ENCODE measurements at regions not wholly inside any gene's neighbourhood (a gene's known extent, or its start where the extent isn't known, plus 50 kb on each side); places are given as distances from the start of the nearest gene placed in this dataset.

GRCh38 chr16:9417898-9418297 is 326.5 kb downstream of the HAPSTR1 start:
- ATAC-seq (ENCODE audit: low FRiP score), result no peak

GRCh38 chr16:9419161-9419560 is 327.7 kb downstream of the HAPSTR1 start:
- TF ChIP-seq CTCF (IDR thresholded peaks at IDR 0.05), result no peak
- DNase-seq (ENCODE audit: low spot score) (no peak), ATAC-seq (ENCODE audit: low FRiP score) (no peak)

More at GRCh38 chr16:9417898-9418297, 326.5 kb downstream of the HAPSTR1 start:
- no peak for DNase-seq (ENCODE audit: low spot score)
- TF ChIP-seq CTCF (IDR thresholded peaks at IDR 0.05), result no peak

GRCh38 chr16:9422762-9423513 is 331.5 kb downstream of the HAPSTR1 start:
- DNase-seq (ENCODE audit: low spot score), result no peak
- ATAC-seq (ENCODE audit: low FRiP score), result no peak
- no peak for TF ChIP-seq CTCF (IDR thresholded peaks at IDR 0.05)

- no peak for DNase-seq (ENCODE audit: low spot score)
- TF ChIP-seq CTCF (IDR thresholded peaks at IDR 0.05), result no peak
- ATAC-seq (ENCODE audit: low FRiP score), result no peak
Observed at GRCh38 chr16:9425236-9425635, 333.8 kb downstream of the HAPSTR1 start.

GRCh38 chr16:9428355-9429005 is 337.0 kb downstream of the HAPSTR1 start:
- no peak for DNase-seq (ENCODE audit: low spot score)
- ATAC-seq (ENCODE audit: low FRiP score), result no peak
- no peak for TF ChIP-seq CTCF (IDR thresholded peaks at IDR 0.05)

GRCh38 chr16:9429646-9430330 is 338.3 kb downstream of the HAPSTR1 start:
- DNase-seq (ENCODE audit: low spot score) (no peak), ATAC-seq (ENCODE audit: low FRiP score) (no peak)
- TF ChIP-seq CTCF (IDR thresholded peaks at IDR 0.05), result no peak

All from omental fat pad (tissue), 3 donors.